ENCODE measurements at regions not wholly inside any gene's neighbourhood (a gene's known extent, or its start where the extent isn't known, plus 50 kb on each side); places are given as distances from the start of the nearest gene placed in this dataset.

DNA sequence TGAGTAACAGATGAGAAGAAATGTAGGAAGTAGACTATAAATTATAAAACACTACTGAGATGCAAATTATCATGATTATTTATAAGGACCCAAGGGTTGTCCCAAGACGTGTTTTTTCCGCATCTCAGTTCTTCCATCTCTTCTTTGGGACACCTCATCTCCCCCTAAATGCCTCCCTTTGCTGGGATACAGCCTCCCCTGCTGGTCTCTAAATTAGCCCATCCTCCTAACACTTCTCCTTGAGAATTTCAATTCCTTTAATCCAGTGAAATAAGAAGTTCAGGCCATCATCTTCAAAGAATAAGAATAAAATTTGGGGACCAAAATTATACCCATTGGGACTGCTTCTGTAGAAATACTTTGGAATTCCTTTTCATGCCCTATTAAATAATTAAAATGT, 667.0 kb downstream of the BCL11B start:
- no peak for DNase-seq (ENCODE audit: insufficient read length, low spot score)
- TF ChIP-seq POLR2A (IDR thresholded peaks at IDR 0.05; ENCODE audit: low read depth, low read length) (no peak), SPI1 (IDR thresholded peaks at IDR 0.05; ENCODE audit: low read depth, low read length) (no peak), POU2F2 (IDR thresholded peaks at IDR 0.05; ENCODE audit: low read depth, low read length) (no peak), TAF1 (IDR thresholded peaks at IDR 0.05; ENCODE audit: low read depth, low read length) (no peak), POLR2AphosphoS5 (IDR thresholded peaks at IDR 0.05; ENCODE audit: low read depth, low read length) (no peak), PAX5 (IDR thresholded peaks at IDR 0.05; ENCODE audit: insufficient read depth, low read length, severe bottlenecking) (no peak)
- no peak for FAIRE-seq

DNA sequence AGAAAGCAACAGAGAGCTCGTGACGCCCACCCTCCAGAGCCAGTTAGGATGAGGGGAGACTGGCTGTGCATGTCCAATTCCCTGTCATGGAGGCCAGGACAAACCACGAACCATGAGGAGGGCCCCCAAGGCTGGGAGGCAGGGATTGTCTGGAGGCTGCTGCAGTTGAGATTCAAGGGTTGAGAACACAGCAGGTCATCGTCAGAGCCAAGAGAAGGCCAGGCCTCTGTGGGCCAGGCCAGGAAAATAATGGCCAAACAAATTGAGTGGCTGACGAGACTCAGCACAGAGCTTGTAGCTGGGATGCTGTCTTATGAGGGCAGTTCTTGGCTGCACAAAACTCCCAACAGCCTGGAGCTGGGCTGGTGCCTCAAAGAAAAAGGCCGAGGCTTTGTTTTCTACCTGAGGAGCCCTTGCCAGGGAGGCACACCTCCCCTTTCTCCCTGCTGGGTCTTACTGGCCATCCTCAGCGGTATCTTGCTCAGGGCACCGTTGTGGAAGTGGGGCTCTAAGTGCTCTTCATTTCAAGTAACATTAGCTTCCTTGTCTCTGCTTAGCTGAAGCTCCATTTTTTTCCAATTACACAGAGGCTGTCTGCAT, 665.9 kb downstream of the BCL11B start:
- no peak for FAIRE-seq
- TF ChIP-seq SPI1 (IDR thresholded peaks at IDR 0.05; ENCODE audit: low read depth, low read length) (no peak), PAX5 (IDR thresholded peaks at IDR 0.05; ENCODE audit: insufficient read depth, low read length, severe bottlenecking) (no peak)
- DNase-seq (ENCODE audit: insufficient read length, low spot score), result no peak

- FAIRE-seq (no peak), DNase-seq (ENCODE audit: insufficient read length, low spot score) (no peak)
- no peak for TF ChIP-seq SPI1 (IDR thresholded peaks at IDR 0.05; ENCODE audit: low read depth, low read length)
- TF ChIP-seq TAF1 (IDR thresholded peaks at IDR 0.05; ENCODE audit: low read depth, low read length), result no peak
- TF ChIP-seq POLR2A (IDR thresholded peaks at IDR 0.05; ENCODE audit: low read depth, low read length), result no peak
- no peak for TF ChIP-seq PAX5 (IDR thresholded peaks at IDR 0.05; ENCODE audit: insufficient read depth, low read length, severe bottlenecking)
- no peak for TF ChIP-seq POU2F2 (IDR thresholded peaks at IDR 0.05; ENCODE audit: low read depth, low read length)
- no peak for TF ChIP-seq POLR2AphosphoS5 (IDR thresholded peaks at IDR 0.05; ENCODE audit: low read depth, low read length)
Measured at GRCh38 chr14:98606816-98607215, 665.2 kb downstream of the BCL11B start.

GRCh38 chr14:98607341-98607910, 664.6 kb downstream of the BCL11B start:
- FAIRE-seq (no peak), DNase-seq (ENCODE audit: insufficient read length, low spot score) (no peak)

DNA sequence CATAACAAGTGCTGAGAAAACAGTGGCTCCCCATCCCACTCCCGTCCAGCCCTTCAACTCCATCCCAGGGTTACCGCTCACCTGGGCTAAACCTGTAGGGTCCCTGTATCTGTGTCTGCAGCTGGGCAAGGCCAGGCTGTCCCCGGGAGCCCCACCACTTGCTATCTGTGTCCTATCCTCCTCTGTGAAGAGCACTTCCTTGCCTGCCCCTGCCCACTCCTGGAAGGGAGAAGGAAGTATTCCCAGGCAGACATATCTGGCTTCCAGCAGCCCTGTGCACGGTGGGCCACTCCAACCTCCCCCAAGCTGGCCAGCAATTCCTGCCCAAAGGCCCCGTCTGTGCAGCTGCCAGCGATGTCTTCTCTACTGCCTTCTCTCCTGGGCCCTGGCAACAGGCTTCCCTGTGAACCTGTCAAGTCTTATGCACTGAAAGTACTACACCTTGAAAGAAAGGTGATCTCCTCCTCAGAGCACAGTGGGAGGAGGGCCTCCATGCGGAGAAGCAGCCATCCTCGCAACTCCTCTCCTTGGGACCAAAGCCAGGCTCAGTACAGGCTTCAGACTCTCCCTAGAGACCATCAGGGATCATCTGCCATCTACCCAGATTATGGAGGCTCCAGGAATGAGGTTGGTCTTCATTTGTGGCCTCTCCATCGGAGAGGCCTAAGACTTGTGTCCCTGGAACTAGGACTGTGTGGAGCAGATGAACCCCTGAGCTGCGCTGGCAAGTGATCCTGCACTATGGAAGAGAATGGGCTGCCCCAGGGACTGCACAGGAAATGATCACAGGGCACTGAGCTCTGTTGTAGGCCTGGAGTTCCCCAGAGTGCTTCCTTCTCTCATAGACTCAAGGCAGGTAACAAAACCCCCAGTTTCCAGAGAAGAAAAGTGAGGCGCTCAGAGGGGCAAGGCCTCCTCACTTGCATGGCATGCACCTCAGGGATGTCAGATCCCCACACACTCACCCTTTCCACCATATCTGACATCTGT, 663.6 kb downstream of the BCL11B start:
- DNase-seq (ENCODE audit: insufficient read length, low spot score), result no peak
- no peak for FAIRE-seq
- TF ChIP-seq POLR2A (IDR thresholded peaks at IDR 0.05; ENCODE audit: low read depth, low read length), result no peak
- no peak for TF ChIP-seq POLR2AphosphoS5 (IDR thresholded peaks at IDR 0.05; ENCODE audit: low read depth, low read length)
- TF ChIP-seq PAX5 (IDR thresholded peaks at IDR 0.05; ENCODE audit: insufficient read depth, low read length, severe bottlenecking), result no peak
- no peak for TF ChIP-seq SPI1 (IDR thresholded peaks at IDR 0.05; ENCODE audit: low read depth, low read length)
- no peak for TF ChIP-seq POU2F2 (IDR thresholded peaks at IDR 0.05; ENCODE audit: low read depth, low read length)
- TF ChIP-seq TAF1 (IDR thresholded peaks at IDR 0.05; ENCODE audit: low read depth, low read length), result no peak

More at GRCh38 chr14:98607341-98607910, 664.6 kb downstream of the BCL11B start:
- TF ChIP-seq POU2F2 (IDR thresholded peaks at IDR 0.05; ENCODE audit: low read depth, low read length) (no peak), POLR2AphosphoS5 (IDR thresholded peaks at IDR 0.05; ENCODE audit: low read depth, low read length) (no peak), SPI1 (IDR thresholded peaks at IDR 0.05; ENCODE audit: low read depth, low read length) (no peak), TAF1 (IDR thresholded peaks at IDR 0.05; ENCODE audit: low read depth, low read length) (no peak), POLR2A (IDR thresholded peaks at IDR 0.05; ENCODE audit: low read depth, low read length) (no peak), PAX5 (IDR thresholded peaks at IDR 0.05; ENCODE audit: insufficient read depth, low read length, severe bottlenecking) (no peak)

GRCh38 chr14:98612434-98613200, 659.4 kb downstream of the BCL11B start:
- TF ChIP-seq TAF1 (IDR thresholded peaks at IDR 0.05; ENCODE audit: low read depth, low read length) (no peak), POU2F2 (IDR thresholded peaks at IDR 0.05; ENCODE audit: low read depth, low read length) (no peak)
- FAIRE-seq (no peak), DNase-seq (ENCODE audit: insufficient read length, low spot score) (no peak)

DNA sequence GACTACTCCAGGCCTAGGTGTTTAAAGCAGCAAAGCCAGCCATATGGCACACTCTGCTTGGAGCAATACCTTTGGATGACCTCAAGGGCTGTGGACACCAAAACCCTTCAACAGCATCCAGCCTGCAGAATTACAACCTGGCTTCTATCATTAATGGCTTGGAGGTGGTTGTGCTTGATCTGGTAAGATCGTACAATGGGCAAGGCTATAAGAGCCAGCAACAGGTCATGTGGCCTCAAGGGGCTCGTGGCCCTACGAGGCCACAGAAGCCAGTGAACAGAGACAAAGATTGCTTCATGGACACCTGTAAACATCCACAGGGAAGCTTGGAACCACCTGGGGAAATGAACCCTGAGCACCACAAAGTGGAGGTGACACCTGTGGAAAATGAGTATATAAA, 657.3 kb downstream of the BCL11B start:
- FAIRE-seq, result no peak
- no peak for DNase-seq (ENCODE audit: insufficient read length, low spot score)
- TF ChIP-seq PAX5 (IDR thresholded peaks at IDR 0.05; ENCODE audit: insufficient read depth, low read length, severe bottlenecking) (no peak), SPI1 (IDR thresholded peaks at IDR 0.05; ENCODE audit: low read depth, low read length) (no peak), POLR2AphosphoS5 (IDR thresholded peaks at IDR 0.05; ENCODE audit: low read depth, low read length) (no peak), TAF1 (IDR thresholded peaks at IDR 0.05; ENCODE audit: low read depth, low read length) (no peak), POU2F2 (IDR thresholded peaks at IDR 0.05; ENCODE audit: low read depth, low read length) (no peak), POLR2A (IDR thresholded peaks at IDR 0.05; ENCODE audit: low read depth, low read length) (no peak)

GRCh38 chr14:98622208-98623051, 649.6 kb downstream of the BCL11B start:
- no peak for FAIRE-seq
- TF ChIP-seq SPI1 (IDR thresholded peaks at IDR 0.05; ENCODE audit: low read depth, low read length) (no peak), POLR2AphosphoS5 (IDR thresholded peaks at IDR 0.05; ENCODE audit: low read depth, low read length) (no peak), POLR2A (IDR thresholded peaks at IDR 0.05; ENCODE audit: low read depth, low read length) (no peak), PAX5 (IDR thresholded peaks at IDR 0.05; ENCODE audit: insufficient read depth, low read length, severe bottlenecking) (no peak), POU2F2 (IDR thresholded peaks at IDR 0.05; ENCODE audit: low read depth, low read length) (no peak), TAF1 (IDR thresholded peaks at IDR 0.05; ENCODE audit: low read depth, low read length) (no peak)
- DNase-seq (ENCODE audit: insufficient read length, low spot score), result no peak

Measured in GM12891 (cell line).